ENCODE measurements at regions not wholly inside any gene's neighbourhood (a gene's known extent, or its start where the extent isn't known, plus 50 kb on each side); places are given as distances from the start of the nearest gene placed in this dataset.

DNA sequence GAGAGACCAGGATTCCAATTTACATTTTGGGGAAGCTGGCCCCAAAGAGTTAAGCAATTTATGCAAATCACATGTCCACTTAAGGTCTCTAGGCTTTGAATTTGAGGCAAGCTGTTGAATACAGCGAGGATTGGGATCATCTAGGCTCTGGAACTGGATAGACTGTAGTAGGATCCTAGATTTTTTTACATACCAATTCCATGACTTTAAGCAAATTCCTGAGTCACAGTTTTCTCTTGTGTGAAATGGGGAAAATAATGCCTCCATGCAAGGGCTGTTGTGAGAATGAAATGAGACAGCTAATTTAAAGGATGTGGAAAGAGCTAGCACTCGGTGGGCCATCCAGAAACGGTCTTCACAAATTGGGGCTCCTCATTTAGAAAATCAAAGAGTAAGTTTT lies 103.4 kb downstream of the MINAR1 start:
- Histone ChIP-seq H3K27me3 (ENCODE audit: control insufficient read depth, low read length) (no peaks in the 10 kb centered on the region; the same call in 1 of the 2 replicates), H3K4me2 (ENCODE audit: low read length) (no peak overlapping the region), H3K79me2 (ENCODE audit: control insufficient read depth, low read length) (no peaks in the 10 kb centered on the region), H3K36me3 (ENCODE audit: control insufficient read depth, low read length) (no peaks in the 10 kb centered on the region), H3K4me1 (ENCODE audit: control insufficient read depth, low read length) (no peaks in the 10 kb centered on the region), H4K20me1 (ENCODE audit: control insufficient read depth, insufficient read depth, low read depth, low read length) (no peaks in the 10 kb centered on the region), H3K9me3 (ENCODE audit: control insufficient read depth, insufficient read depth, low read length) (no peaks in the 10 kb centered on the region), H3K27ac (ENCODE audit: low read depth, low read length) (no peak overlapping the region), H3K4me3 (ENCODE audit: low read length) (no peak overlapping the region), H3K9me2 (replicated peaks; ENCODE audit: control insufficient read depth, low read length) (no peaks in the 10 kb centered on the region), H3F3A (ENCODE audit: control insufficient read depth, insufficient read depth) (no peaks in the 10 kb centered on the region)
- TF ChIP-seq, protein P1, sequence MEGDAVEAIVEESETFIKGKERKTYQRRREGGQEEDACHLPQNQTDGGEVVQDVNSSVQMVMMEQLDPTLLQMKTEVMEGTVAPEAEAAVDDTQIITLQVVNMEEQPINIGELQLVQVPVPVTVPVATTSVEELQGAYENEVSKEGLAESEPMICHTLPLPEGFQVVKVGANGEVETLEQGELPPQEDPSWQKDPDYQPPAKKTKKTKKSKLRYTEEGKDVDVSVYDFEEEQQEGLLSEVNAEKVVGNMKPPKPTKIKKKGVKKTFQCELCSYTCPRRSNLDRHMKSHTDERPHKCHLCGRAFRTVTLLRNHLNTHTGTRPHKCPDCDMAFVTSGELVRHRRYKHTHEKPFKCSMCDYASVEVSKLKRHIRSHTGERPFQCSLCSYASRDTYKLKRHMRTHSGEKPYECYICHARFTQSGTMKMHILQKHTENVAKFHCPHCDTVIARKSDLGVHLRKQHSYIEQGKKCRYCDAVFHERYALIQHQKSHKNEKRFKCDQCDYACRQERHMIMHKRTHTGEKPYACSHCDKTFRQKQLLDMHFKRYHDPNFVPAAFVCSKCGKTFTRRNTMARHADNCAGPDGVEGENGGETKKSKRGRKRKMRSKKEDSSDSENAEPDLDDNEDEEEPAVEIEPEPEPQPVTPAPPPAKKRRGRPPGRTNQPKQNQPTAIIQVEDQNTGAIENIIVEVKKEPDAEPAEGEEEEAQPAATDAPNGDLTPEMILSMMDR (IDR thresholded peaks at IDR 0.05; ENCODE audit: low read depth, low read length, poor library complexity, severe bottlenecking) = no peak
- no peak for TF ChIP-seq EZH2phosphoT487 (IDR thresholded peaks at IDR 0.05; ENCODE audit: borderline replicate concordance, low read length)

DNA sequence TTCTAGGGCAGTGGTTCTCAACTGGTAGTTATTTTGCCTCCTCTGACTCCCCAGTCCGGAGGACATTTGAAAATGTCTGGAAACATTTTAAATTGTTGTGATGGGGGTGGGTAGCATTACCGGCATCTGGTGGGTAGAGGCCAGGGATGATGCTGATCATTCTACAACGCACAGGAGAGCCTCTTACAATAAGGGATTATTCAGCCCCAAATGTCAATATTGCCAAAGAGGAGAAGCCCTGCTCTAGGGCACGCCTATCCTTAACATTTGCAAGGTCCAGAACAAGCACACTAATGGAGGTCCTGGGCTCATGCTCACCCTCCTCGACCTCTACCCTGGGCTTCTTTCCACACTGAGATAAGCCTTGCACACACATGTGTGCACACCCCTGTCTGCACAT lies 106.4 kb downstream of the MINAR1 start:
- Histone ChIP-seq H3F3A (ENCODE audit: control insufficient read depth, insufficient read depth) (no peaks in the 10 kb centered on the region), H3K27me3 (ENCODE audit: control insufficient read depth, low read length) (no peaks in the 10 kb centered on the region), H3K4me1 (ENCODE audit: control insufficient read depth, low read length) (no peaks in the 10 kb centered on the region), H3K4me2 (ENCODE audit: low read length) (no peak overlapping the region), H3K9me3 (ENCODE audit: control insufficient read depth, insufficient read depth, low read length) (no peaks in the 10 kb centered on the region), H3K9me2 (replicated peaks; ENCODE audit: control insufficient read depth, low read length) (no peaks in the 10 kb centered on the region), H4K20me1 (ENCODE audit: control insufficient read depth, insufficient read depth, low read depth, low read length) (no peaks in the 10 kb centered on the region), H3K4me3 (ENCODE audit: low read length) (no peak overlapping the region), H3K79me2 (ENCODE audit: control insufficient read depth, low read length) (no peaks in the 10 kb centered on the region), H3K36me3 (ENCODE audit: control insufficient read depth, low read length) (no peaks in the 10 kb centered on the region), H3K27ac (ENCODE audit: low read depth, low read length) (no peak overlapping the region)
- TF ChIP-seq EZH2phosphoT487 (IDR thresholded peaks at IDR 0.05; ENCODE audit: borderline replicate concordance, low read length) = no peak
- TF ChIP-seq, protein P1 (IDR thresholded peaks at IDR 0.05; ENCODE audit: low read depth, low read length, poor library complexity, severe bottlenecking) = no peak

DNA sequence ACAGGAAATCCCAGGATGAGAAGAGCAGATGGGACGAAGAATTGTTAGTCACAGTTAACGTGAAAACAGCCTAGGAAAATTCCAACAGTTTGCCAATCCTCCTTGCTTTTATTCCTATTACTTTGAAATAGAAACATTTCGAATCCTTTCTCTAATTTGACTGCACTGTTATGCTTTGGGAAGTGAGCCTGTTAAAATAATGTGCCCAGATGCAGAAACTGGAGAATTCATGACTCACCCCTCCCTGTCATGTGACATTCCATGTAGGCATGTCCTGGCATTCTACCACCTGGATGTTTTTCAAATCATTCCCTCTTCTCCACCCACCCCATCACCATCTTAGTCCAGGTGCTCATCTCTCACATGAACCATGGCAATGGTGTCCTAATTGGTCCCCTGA lies 107.3 kb downstream of the MINAR1 start:
- Histone ChIP-seq H3K36me3 (ENCODE audit: control insufficient read depth, low read length) (no peaks in the 10 kb centered on the region), H3K4me3 (ENCODE audit: low read length) (no peak overlapping the region), H3K9me3 (ENCODE audit: control insufficient read depth, insufficient read depth, low read length) (no peaks in the 10 kb centered on the region)

More for the DNA sequence above, 107.3 kb downstream of the MINAR1 start:
- Histone ChIP-seq H3K4me1 (ENCODE audit: control insufficient read depth, low read length) (no peaks in the 10 kb centered on the region), H4K20me1 (ENCODE audit: control insufficient read depth, insufficient read depth, low read depth, low read length) (no peaks in the 10 kb centered on the region), H3K27ac (ENCODE audit: low read depth, low read length) (no peak overlapping the region), H3K4me2 (ENCODE audit: low read length) (no peak overlapping the region), H3F3A (ENCODE audit: control insufficient read depth, insufficient read depth) (no peaks in the 10 kb centered on the region), H3K79me2 (ENCODE audit: control insufficient read depth, low read length) (no peaks in the 10 kb centered on the region), H3K9me2 (replicated peaks; ENCODE audit: control insufficient read depth, low read length) (no peaks in the 10 kb centered on the region), H3K27me3 (ENCODE audit: control insufficient read depth, low read length) (no peaks in the 10 kb centered on the region)
- TF ChIP-seq EZH2phosphoT487 (IDR thresholded peaks at IDR 0.05; ENCODE audit: borderline replicate concordance, low read length) = no peak
- TF ChIP-seq, protein P1 (IDR thresholded peaks at IDR 0.05; ENCODE audit: low read depth, low read length, poor library complexity, severe bottlenecking) = no peak
